ENCODE measurements at regions not wholly inside any gene's neighbourhood (a gene's known extent, or its start where the extent isn't known, plus 50 kb on each side); places are given as distances from the start of the nearest gene placed in this dataset.
"Not testable (repeated sequence)": the region's sequence is repeated elsewhere in the genome, so short reads cannot be mapped to it uniquely, and the experiment has no call there.

GRCh38 chr1:73832276-73833181 is 365.4 kb downstream of the LRRIQ3 start:
- Histone ChIP-seq H3K36me3 (ENCODE audit: insufficient read depth, low read length) (no peaks in the 10 kb centered on the region), H3K27ac (no peak overlapping the region), H3K9me3 (ENCODE audit: low read depth, low read length) (no peaks in the 10 kb centered on the region), H3K4me3 (no peak overlapping the region), H3K9ac (ENCODE audit: insufficient read length) (no peak overlapping the region)
- TF ChIP-seq POLR2AphosphoS5 (IDR thresholded peaks at IDR 0.05; ENCODE audit: borderline replicate concordance, low read depth, low read length) (no peak), EZH2 (IDR thresholded peaks at IDR 0.05) (no peak), FOXP2 (optimal IDR thresholded peaks at IDR 0.05; ENCODE audit: control extremely low read depth, extremely low read length, insufficient read depth) (no peak)
- DNase-seq (ENCODE audit: low read depth, low spot score): no peak

- not testable (repeated sequence) for H3K9me3 ChIP-seq (ENCODE audit: low read depth, low read length); H3K27ac ChIP-seq; DNase-seq (ENCODE audit: low read depth, low spot score); H3K4me3 ChIP-seq; H3K36me3 ChIP-seq (ENCODE audit: insufficient read depth, low read length); H3K9ac ChIP-seq (ENCODE audit: insufficient read length)
Measured at GRCh38 chr1:73827283-73827682, 370.7 kb downstream of the LRRIQ3 start.

DNA sequence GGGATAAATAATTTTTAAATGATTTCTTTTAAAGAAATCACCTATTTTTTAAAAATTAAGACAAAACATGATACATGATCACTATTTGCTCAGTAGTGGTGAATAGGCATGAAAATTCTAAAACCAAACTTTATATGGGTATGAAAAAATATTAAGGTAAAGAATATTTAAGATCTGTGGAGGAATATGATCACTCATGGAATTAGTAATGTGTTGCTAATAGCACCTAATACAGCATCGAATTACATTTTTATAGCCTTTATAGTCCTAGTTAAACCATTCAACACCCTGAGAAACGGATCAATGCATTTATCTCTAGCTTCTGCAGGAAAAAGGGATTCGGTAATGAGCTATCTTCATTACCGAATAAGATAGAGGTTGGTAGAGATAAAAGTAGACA is 373.9 kb downstream of the LRRIQ3 start:
- Histone ChIP-seq H3K9ac (ENCODE audit: insufficient read length) (no peak overlapping the region), H3K9me3 (ENCODE audit: low read depth, low read length) (no peaks in the 10 kb centered on the region), H3K36me3 (ENCODE audit: insufficient read depth, low read length) (no peaks in the 10 kb centered on the region), H3K27ac (no peak overlapping the region), H3K4me3 (no peak overlapping the region)
- DNase-seq (ENCODE audit: low read depth, low spot score): no peak
- TF ChIP-seq FOXP2 (optimal IDR thresholded peaks at IDR 0.05; ENCODE audit: control extremely low read depth, extremely low read length, insufficient read depth) (no peak), POLR2AphosphoS5 (IDR thresholded peaks at IDR 0.05; ENCODE audit: borderline replicate concordance, low read depth, low read length) (no peak)

- Histone ChIP-seq H3K9me3 (ENCODE audit: low read depth, low read length) (no peaks in the 10 kb centered on the region), H3K27ac (no peak overlapping the region), H3K36me3 (ENCODE audit: insufficient read depth, low read length) (no peaks in the 10 kb centered on the region), H3K9ac (ENCODE audit: insufficient read length) (no peak overlapping the region), H3K4me3 (no peak overlapping the region)
- DNase-seq (ENCODE audit: low read depth, low spot score): no peak
- TF ChIP-seq POLR2AphosphoS5 (IDR thresholded peaks at IDR 0.05; ENCODE audit: borderline replicate concordance, low read depth, low read length) (no peak), FOXP2 (optimal IDR thresholded peaks at IDR 0.05; ENCODE audit: control extremely low read depth, extremely low read length, insufficient read depth) (no peak), EZH2 (IDR thresholded peaks at IDR 0.05) (no peak)
Measured at GRCh38 chr1:73821520-73821919, 376.5 kb downstream of the LRRIQ3 start.

- Histone ChIP-seq H3K27ac (no peak overlapping the region), H3K36me3 (ENCODE audit: insufficient read depth, low read length) (no peaks in the 10 kb centered on the region), H3K9me3 (ENCODE audit: low read depth, low read length) (no peaks in the 10 kb centered on the region), H3K9ac (ENCODE audit: insufficient read length) (no peak overlapping the region), H3K4me3 (no peak overlapping the region)
- DNase-seq (ENCODE audit: low read depth, low spot score): no peak
- TF ChIP-seq FOXP2 (optimal IDR thresholded peaks at IDR 0.05; ENCODE audit: control extremely low read depth, extremely low read length, insufficient read depth) (no peak), POLR2AphosphoS5 (IDR thresholded peaks at IDR 0.05; ENCODE audit: borderline replicate concordance, low read depth, low read length) (no peak), EZH2 (IDR thresholded peaks at IDR 0.05) (no peak)
Measured at GRCh38 chr1:73820843-73821242, 377.1 kb downstream of the LRRIQ3 start.

GRCh38 chr1:73813716-73814115 is 384.3 kb downstream of the LRRIQ3 start:
- no peak overlapping the region for H3K9ac ChIP-seq (ENCODE audit: insufficient read length)
- no peaks in the 10 kb centered on the region for H3K36me3 ChIP-seq (ENCODE audit: insufficient read depth, low read length)
- peak overlapping the region; percentile 20; the same call in 1 of the 2 replicates for H3K4me3 ChIP-seq
- H3K27ac ChIP-seq: no peak overlapping the region
- TF ChIP-seq FOXP2 (optimal IDR thresholded peaks at IDR 0.05; ENCODE audit: control extremely low read depth, extremely low read length, insufficient read depth): no peak
- DNase-seq (ENCODE audit: low read depth, low spot score): no peak
- H3K9me3 ChIP-seq (ENCODE audit: low read depth, low read length): no peaks in the 10 kb centered on the region

DNA sequence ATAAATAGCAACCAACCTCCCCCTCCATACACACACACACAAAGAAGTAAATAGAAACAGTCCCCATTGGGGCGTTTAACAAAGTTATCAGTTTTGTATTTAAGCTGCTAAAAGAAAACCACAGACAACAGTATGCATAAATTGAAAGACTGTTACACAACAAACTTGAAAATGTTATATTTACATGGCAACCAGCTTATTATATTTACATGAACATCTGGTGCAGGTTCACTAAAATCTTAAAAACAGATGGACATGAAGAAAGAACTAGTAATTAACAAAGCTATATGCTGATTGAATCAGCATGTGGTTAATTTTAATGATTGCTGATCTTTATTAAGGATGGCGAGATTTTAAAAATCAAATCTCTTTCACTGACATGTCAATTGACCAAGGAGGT is 384.7 kb downstream of the LRRIQ3 start:
- H3K4me3 ChIP-seq: peak overlapping the region; percentile 20; the same call in 1 of the 2 replicates
- TF ChIP-seq EZH2 (IDR thresholded peaks at IDR 0.05): no peak
- TF ChIP-seq POLR2AphosphoS5 (IDR thresholded peaks at IDR 0.05; ENCODE audit: borderline replicate concordance, low read depth, low read length): no peak
- TF ChIP-seq FOXP2 (optimal IDR thresholded peaks at IDR 0.05; ENCODE audit: control extremely low read depth, extremely low read length, insufficient read depth): no peak
- H3K36me3 ChIP-seq (ENCODE audit: insufficient read depth, low read length): no peaks in the 10 kb centered on the region
- H3K27ac ChIP-seq: no peak overlapping the region
- DNase-seq (ENCODE audit: low read depth, low spot score): no peak
- no peak overlapping the region for H3K9ac ChIP-seq (ENCODE audit: insufficient read length)
- H3K9me3 ChIP-seq (ENCODE audit: low read depth, low read length): no peaks in the 10 kb centered on the region

DNA sequence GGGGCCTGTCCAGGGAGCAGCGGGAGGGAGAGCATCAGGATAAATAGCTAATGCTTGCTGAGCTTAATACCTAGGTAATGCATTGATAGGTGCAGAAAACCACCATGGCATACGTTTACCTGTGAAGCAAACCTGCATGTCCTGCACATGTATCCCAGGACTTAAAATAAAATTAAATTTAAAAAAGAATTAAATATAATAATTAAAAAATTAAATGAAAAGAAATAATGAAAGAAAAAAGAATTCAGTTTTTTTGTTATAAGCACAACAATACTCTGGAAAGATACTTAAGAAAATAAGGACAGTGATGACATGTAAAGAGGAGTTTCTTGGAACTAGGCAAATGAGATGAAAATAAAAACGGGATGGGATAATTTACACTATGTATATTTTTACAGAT is 386.2 kb downstream of the LRRIQ3 start:
- no peak overlapping the region for H3K27ac ChIP-seq
- H3K36me3 ChIP-seq (ENCODE audit: insufficient read depth, low read length): no peaks in the 10 kb centered on the region
- no peak overlapping the region for H3K9ac ChIP-seq (ENCODE audit: insufficient read length)
- TF ChIP-seq POLR2AphosphoS5 (IDR thresholded peaks at IDR 0.05; ENCODE audit: borderline replicate concordance, low read depth, low read length) (no peak), EZH2 (IDR thresholded peaks at IDR 0.05) (no peak), FOXP2 (optimal IDR thresholded peaks at IDR 0.05; ENCODE audit: control extremely low read depth, extremely low read length, insufficient read depth) (no peak)
- no peak for DNase-seq (ENCODE audit: low read depth, low spot score)
- H3K9me3 ChIP-seq (ENCODE audit: low read depth, low read length): no peaks in the 10 kb centered on the region
- H3K4me3 ChIP-seq: no peak overlapping the region

- TF ChIP-seq FOXP2 (optimal IDR thresholded peaks at IDR 0.05; ENCODE audit: control extremely low read depth, extremely low read length, insufficient read depth) (no peak), EZH2 (IDR thresholded peaks at IDR 0.05) (no peak), POLR2AphosphoS5 (IDR thresholded peaks at IDR 0.05; ENCODE audit: borderline replicate concordance, low read depth, low read length) (no peak)
- Histone ChIP-seq H3K9me3 (ENCODE audit: low read depth, low read length) (no peaks in the 10 kb centered on the region), H3K4me3 (no peak overlapping the region), H3K9ac (ENCODE audit: insufficient read length) (no peak overlapping the region), H3K27ac (no peak overlapping the region), H3K36me3 (ENCODE audit: insufficient read depth, low read length) (no peaks in the 10 kb centered on the region)
- DNase-seq (ENCODE audit: low read depth, low spot score): no peak
Measured at GRCh38 chr1:73804935-73805334, 393.0 kb downstream of the LRRIQ3 start.
